GM19035 (cell line): ENCODE measurements at regions not wholly inside any gene's neighbourhood (a gene's known extent, or its start where the extent isn't known, plus 50 kb on each side); places are given as distances from the start of the nearest gene placed in this dataset.
"Not testable (repeated sequence)": the region's sequence is repeated elsewhere in the genome, so short reads cannot be mapped to it uniquely, and the experiment has no call there.

Experiments used
- ATAC-seq: cut with Tn5 transposase; IDR thresholded peaks from one replicate; pipeline ENCODE4 v1.9.1; 2021; ENCODE audit not compliant: unreplicated experiment

DNA sequence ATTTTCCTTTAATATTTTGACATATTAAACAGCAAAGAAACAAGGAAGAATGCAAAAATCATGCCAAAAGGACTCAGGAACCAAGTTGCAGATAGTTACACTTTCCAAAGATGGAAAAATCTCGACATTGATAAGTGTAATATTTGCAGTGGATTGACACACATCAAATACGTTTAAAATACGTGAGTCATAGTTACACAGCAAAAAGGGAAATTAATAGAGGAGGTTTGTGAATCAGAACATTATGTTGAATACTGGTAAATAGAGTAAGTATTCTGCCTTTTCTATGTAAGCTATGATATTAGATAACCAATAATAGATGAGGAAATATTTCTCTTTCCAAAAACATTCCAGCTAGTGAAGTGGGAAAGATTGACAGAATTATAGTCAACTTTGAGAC is 1761.3 kb upstream of the IGFBP7 start:
- ATAC-seq: no peak

DNA sequence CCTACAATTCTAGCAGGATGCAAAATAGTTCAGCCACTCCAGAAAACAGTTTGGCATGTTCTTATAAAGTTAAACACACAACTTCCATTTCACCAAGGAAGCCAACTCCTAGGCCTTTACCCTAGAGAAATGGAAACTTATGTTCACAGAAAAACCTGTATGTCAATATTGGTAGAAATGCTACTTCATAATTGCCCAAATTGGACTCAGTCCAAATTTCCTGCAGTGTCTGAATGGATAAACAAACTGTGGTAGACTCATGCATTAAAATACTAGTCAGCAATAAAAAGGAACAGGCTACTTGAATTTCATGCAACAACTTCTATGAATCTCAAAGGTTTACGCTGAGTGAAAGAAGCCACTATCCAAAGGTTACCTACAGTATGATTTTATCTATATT is 1738.8 kb upstream of the IGFBP7 start:
- no peak for ATAC-seq

DNA sequence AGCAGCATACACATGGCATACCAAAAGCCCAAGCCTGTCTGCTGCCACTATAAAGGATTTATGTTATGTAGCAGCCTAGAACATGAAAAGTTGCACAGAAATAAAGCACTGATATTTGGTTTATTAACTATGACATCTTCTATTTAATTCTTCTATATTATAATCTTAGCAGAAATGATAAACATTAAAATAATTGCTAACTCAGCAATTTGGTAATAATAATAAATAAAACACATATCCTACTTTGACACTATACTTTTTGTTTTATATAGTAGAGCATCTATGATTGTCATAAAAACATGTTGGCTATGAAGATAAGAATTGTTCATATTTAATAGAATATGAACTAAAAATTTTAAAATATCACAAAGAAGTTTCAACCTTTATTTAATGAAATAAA is 1733.3 kb upstream of the IGFBP7 start:
- ATAC-seq: no peak

DNA sequence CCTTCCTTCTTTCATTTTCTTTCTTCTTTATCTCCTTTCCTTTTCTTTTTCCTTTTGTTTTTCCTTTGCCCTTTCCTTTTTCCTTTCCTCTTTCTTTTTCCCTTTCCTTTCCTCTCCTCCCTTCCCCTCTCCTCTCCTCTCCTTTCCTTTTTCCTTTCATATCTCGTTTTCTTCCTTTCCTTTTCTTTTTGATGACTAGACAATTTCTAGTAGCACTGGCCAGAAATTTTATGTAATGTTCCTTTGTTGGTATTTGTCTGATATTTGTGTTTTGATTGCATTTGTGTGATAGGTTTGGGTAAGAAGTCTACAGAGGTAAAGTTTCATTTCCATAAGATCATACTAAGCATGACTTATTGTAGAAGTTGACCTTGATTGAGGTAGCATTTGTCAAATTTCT is 1722.9 kb upstream of the IGFBP7 start:
- ATAC-seq: no peak

DNA sequence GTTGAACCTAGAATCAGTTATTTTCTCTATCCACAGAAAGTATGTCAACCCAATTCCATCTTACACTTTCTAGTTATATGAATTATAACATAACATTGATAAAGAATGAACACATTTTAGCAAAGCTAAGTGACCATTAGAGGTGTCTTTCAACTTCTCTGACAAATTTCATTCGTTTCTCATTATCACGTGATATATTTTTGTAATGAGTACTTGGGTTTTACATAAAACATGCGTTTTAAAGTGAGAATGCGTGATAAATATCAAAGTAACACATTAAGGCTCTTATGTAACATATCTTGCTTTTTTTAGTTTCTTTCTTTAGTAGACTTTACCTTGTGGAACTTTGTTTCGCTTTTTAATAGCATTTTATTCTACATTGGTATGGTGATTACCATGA is 1715.1 kb upstream of the IGFBP7 start:
- ATAC-seq: no peak

DNA sequence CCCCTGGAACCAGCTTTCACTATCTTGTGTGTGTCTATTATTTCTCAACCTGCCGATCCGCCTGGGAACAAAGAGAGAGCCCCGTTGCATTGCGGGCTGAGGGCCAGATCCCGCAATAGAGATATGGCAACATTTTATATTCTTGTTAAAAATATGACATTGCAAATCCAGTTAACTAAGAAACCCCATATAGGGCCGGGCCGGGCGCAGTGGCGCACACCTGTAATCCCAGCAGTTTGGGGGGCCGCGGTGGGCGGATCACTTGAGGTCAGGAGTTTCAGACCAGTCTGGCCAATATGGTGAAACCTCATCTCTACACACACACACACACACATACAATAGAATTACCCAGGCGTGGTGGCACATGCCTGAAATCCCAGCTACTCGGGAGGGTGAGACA is 1708.4 kb upstream of the IGFBP7 start:
- not testable (repeated sequence) for ATAC-seq

DNA sequence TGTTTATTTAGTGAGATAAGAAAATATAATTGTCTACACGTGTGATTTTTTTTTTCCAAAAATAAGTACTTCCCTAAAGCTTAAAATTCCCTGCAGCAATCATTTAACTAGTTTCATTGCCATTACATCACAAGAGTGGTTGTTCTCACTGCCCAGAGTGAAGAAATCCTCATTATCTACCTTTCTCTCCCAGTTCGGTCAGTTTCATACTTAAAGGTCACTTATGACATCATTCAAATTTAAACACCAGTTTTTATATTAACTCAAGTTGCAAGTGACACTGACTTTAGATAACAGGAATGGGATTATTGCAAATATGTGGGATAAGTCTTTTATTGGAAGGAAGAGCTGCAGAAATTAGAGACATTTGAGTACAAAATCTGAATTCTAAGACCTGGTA is 1699.8 kb upstream of the IGFBP7 start:
- no peak for ATAC-seq

DNA sequence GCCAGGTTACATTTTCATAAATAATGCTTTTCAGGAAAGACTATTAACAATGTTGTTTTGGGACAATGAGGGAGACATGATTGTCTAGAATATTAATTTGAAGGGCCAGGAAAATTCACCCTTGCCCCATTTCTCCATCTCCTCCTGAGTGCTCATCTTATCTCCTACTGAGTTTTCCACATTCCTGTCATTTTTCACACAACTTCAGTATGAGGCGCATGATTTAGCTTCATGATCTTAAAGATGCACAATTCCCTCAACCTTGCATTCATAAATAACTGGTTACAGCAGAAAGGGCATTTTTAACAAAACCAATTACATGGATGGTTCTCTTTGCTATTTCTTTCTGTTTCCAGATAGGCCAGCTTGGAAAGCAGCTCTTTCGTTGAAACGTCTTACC is 1699.2 kb upstream of the IGFBP7 start:
- ATAC-seq: no peak

DNA sequence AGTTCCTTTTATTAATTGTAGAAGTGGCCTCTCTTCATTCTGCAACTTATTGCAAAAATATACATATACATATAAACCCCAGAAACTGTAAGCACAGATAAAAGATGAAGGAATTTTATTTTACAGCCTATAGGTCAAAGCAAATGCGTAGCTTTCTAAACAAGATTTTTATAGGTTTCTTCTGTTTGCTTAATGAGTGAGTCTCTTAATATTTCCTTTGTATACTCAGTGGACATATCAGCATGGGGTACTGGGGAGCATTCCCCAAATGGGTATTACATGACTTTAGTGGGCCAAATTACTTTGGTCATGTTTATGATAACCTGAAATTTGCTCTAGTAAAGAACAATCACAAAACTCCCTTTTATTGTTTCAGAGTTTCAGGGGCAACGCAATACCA is 1698.6 kb upstream of the IGFBP7 start:
- ATAC-seq: no peak

DNA sequence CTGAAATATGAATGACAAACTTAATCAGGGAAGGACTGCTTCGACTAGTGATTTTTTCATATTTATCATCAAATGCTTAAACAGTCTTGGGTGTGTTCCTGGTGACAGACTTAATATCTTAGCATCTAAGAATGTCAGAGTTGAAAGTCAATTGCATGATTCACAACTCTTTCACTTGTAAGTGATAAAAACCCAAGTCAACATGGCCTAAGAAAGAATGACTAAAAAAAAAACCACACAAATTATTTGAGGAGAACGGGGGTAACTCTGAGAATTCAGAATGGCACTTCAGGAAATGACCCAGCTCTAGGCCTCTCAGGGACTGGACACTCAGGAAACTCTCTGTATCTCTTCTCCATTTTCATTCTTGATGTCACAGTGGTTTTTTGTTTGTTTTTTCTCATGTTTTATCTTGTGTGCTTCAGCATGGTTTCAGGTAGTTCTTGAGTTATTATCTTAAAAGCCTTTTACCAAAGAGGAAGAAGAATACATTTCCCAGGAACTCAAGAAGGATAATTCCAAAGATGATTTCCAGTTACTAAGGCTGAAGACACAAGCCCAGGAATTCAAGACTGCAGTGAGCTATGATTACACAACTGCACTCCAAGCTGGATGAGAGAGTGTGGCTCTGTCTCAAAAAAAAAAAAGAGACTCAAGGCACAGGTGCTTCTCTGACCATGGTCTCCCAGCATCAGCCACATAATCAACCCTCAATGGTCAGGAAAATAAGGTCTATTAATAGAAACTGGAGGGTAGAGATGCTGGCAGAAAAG is 1697.8 kb upstream of the IGFBP7 start:
- no peak for ATAC-seq

DNA sequence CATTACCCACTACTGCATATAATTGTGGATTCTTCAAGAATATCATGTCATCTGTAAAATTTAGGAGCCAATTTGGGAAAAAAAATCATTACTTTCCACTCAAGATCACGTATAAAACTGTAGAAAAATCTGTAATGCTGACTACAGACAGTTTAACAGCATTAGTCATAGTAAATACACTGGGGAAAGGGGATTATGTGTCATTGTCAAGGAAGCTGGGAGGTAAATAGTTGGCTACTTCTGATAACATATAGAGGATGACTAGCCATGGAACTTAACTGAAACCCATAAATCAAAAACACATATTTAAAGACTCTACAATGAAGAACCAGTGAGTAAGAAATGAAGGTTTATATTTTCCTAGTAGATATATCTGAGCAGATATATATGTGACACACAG is 1666.4 kb upstream of the IGFBP7 start:
- ATAC-seq: no peak

DNA sequence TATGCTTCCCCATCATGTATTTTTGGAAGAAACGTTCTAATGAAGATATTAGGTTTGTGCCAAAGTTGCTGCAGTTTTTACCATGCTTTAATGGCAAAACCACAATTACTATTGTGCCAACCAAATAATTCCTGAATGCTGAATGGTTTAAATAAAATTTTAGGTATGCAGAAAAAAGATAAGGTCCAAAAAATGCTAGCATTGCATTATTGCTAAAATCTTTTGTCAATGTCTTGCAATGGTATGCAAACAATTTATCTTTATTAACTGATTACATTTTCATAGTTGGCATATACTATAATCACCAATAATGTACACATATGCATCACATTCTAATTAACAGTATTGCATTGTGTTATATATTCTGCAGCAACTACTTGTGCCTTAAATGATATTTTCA is 1657.4 kb upstream of the IGFBP7 start:
- no peak for ATAC-seq

DNA sequence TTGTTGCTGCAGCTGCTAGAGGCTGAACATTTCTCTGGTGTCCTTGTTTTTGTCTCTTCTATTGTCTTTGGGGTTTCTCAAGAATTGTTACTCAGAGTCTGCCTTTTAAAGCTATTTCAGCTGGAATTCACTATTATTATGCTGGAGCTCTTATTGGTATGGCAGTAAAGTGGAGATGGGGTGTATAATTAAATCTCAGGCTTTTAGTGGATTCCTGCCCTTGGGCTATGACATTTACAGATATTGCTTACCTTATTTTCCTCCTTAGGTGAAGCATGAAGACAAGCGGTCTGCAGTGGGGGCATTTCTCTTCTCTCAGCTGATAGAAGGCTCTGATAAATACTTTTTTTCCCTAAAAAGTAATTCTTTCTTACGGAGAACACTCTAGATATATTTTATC is 1656.6 kb upstream of the IGFBP7 start:
- ATAC-seq: no peak

DNA sequence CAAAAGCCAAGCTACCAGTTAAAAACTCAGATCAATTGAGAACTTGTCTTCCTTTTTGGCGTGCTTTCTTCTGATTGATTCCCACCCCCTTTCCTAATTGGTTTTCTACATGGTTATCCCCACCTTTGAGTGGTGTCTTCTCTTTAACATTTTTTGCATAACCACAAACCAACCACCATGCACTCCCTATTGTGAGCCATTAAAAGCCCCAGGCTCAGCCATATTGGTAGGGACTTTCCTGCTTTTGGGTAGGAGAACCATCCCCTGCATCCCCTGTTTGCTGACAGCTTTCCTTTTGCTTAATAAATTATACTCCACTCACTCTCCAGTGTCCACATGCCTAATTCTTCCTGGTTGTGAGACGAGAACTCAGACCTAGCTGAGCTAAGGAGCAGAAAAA is 1651.4 kb upstream of the IGFBP7 start:
- no peak for ATAC-seq

DNA sequence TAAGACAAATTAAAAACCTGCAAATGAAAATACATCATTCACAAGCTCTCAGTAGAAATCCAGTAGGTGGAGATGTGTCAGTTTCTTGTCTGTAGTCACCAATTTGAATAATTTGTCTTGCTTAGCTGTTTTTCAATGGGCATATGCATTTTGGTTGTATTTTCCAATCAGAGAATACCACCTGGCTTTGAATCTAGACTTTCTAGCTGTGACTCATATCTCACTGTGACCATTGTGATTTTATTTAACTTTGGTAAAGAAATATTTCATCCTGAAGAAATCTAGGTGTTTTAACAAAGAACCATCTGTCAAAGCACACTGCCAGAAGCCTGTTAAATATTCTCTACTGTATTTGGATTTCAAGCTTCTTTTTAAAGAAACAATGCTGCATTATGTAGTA is 1650.6 kb upstream of the IGFBP7 start:
- ATAC-seq: no peak

DNA sequence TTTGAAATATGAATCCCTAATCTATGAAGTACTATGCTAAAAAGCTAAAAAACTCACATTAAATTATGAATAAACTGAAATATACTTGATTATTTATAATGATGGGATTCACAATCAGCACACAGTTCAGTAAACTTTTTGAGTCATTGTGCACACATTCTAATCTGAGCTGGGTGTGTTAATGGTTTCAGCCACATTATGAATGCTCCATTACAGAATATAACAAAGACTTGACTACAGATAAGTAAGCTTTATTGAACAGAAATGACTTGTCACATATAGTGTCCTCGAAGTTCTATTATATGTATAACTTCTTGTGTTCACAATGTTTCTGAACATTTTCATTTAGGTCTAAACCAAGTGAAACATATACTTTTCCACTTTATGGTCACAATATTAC is 1649.9 kb upstream of the IGFBP7 start:
- ATAC-seq: no peak

DNA sequence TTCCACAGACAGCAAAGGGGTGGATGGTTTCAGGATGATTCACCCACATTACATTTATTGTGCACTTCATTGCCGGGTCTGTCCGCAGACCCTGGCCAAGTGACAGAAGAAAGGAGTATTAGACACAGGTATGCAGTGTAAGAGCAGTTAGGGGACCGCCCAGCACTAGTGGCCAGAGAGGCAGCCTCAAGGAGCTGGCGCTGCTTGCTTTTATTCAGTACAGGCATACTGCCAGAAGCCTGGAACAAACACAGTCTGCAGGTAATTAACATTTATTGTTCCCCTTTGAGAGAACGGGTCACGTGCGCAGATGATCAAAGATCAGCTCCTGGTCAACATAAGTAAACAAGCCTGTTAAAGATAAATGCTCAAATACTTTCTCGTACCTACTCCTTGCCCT is 1639.0 kb upstream of the IGFBP7 start:
- ATAC-seq: no peak

DNA sequence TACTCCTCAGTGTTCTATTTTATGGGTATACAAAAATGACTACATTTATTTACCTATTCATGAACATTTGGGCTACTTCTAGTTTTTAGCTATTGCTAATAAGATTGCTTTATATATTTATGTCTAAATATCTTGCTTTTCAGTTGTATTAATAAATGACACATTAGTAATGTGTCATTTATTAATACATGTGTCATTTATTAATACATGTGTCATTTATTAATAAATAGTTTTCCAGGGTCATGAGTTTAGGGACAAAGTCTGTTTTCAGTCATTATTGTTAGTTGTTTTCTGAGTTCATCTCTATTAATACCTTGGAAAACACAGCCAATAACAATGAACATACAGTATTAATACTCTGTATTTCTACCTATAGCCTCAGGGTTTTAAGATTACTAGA is 1630.7 kb upstream of the IGFBP7 start:
- ATAC-seq: no peak

DNA sequence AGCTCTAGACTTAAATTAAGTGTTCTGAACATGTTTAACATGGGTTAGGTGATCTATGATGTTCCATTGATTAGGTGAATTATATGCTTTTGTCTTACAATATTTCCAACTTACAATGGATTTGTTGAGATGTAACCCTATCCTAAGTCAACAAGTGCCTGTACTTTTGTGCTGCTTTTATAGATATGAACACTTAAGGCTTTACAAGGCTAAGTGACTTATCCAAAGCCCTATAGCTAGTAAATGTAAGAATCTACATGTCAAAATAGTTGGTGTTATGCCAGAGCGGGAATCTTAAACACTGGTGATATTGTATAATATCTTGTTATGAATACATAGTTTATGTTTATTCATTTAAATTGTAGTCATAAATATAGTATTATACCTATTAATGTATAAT is 1629.1 kb upstream of the IGFBP7 start:
- ATAC-seq: no peak

DNA sequence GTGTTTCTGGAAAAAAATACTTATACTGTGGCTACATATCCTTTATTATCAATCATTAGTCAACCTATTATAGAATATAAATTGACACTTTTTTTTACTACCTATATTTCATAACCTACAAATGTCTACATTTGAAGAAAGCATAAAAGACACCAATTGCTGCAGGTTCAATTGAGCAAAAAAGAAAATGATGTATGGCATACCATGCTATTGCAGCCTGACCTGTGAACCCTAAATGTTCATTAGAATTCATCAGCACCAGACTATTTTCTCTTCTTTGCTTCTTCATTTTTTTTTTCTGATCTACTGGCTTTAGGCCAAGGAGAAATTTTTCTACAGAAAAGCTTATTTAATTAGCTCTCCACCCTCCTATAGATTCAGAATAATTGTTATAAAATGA is 1628.2 kb upstream of the IGFBP7 start:
- no peak for ATAC-seq

DNA sequence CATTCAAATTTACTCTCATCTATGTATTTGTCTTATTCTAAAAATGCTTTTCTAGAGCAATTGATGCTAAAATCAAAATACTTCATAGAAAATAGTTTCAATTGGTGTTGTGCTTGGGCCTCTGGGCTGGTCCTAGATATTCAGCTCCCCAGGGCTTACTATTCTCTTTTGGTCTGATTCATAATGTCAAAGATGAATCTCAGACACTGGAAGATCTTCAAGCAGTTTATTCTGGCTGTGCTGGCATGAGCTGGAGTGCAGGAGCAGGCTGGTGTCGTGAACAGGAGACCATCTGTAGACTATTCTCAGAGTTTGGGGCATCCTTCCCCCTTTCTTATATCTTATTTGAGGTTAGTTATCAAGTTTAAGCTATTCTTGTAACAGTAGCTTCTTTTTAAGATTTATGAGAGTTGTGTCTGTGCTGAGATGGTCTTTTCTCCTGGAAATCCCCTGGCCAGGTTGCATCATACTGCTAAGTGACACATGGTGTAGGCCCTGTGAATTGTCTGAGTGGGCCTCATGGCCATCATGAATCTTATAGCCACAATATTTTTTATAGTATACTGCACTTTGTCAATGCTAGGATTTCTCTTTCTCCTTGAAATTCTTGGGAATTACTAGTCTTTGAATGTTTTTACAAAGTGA is 1624.0 kb upstream of the IGFBP7 start:
- ATAC-seq: no peak

DNA sequence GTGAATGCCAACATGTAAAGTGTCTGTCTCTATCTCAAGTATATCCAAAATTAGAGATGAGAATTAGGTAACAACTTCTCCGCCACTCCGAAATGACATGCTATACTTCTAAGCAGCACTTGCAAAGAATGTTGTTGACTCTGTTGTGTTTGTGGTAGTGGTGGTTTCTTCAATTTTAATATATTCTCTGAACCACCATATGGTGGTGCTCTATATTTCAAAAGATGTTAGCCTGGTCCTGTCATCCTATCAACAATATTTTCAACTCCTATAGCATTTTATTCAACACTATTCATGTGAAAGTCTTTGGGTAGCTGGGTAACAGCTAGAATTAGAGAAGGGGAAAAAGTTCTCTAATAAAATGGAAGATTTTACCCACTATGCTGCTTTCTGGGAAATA is 1622.8 kb upstream of the IGFBP7 start:
- no peak for ATAC-seq

DNA sequence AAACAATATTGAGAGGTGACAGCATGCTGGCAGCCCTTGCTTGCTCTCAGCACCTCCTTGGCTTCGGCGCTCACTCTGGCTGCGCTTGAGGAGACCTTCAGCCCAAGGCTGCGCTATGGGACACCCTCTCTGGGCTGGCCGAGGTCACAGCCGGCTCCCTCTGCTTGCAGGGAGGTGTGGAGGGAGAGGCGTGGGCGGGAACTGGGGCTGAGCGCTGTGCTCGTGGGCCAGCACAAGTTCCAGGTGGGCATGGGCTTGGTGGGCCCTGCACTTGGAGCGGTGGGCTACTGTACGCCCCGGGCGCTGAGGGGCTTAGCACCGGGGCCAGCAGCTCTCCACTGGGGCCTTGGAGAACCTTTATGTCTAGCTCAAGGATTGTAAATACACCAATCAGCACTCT is 1613.8 kb upstream of the IGFBP7 start:
- ATAC-seq: no peak
